A673 (cell line): ENCODE measurements at regions not wholly inside any gene's neighbourhood (a gene's known extent, or its start where the extent isn't known, plus 50 kb on each side); places are given as distances from the start of the nearest gene placed in this dataset.

Source experiments
- CTCF ChIP-seq: fragments of 300-800, 200-600 bp; sonication (generic); conservative IDR thresholded peaks from 2 replicates; pipeline ENCODE4 v1.5.1; 2017; ENCODE audit warnings: low read depth, mild to moderate bottlenecking, antibody characterized with exemption, low read length, moderate library complexity, mixed read lengths
- EZH2 ChIP-seq: fragments of 200-600 bp; sonication (generic); IDR thresholded peaks from 2 replicates; pipeline ENCODE4 v1.6.1; 2017; ENCODE audit warnings: borderline replicate concordance, low read depth, mild to moderate bottlenecking, mixed read lengths, antibody characterized with exemption, low read length; ENCODE audit not compliant: poor library complexity, severe bottlenecking

GRCh38 chr11:50220651-50221050 lies 188.0 kb downstream of the OR4C45 start:
- TF ChIP-seq EZH2 (no peak), CTCF (no peak)
